NCI-H82 (cell line): ENCODE measurements at regions not wholly inside any gene's neighbourhood (a gene's known extent, or its start where the extent isn't known, plus 50 kb on each side); places are given as distances from the start of the nearest gene placed in this dataset.

Experiments
- DNase-seq: peaks from one replicate; lab custom pipeline; 2025; lab: John Stamatoyannopoulos, UW

DNA sequence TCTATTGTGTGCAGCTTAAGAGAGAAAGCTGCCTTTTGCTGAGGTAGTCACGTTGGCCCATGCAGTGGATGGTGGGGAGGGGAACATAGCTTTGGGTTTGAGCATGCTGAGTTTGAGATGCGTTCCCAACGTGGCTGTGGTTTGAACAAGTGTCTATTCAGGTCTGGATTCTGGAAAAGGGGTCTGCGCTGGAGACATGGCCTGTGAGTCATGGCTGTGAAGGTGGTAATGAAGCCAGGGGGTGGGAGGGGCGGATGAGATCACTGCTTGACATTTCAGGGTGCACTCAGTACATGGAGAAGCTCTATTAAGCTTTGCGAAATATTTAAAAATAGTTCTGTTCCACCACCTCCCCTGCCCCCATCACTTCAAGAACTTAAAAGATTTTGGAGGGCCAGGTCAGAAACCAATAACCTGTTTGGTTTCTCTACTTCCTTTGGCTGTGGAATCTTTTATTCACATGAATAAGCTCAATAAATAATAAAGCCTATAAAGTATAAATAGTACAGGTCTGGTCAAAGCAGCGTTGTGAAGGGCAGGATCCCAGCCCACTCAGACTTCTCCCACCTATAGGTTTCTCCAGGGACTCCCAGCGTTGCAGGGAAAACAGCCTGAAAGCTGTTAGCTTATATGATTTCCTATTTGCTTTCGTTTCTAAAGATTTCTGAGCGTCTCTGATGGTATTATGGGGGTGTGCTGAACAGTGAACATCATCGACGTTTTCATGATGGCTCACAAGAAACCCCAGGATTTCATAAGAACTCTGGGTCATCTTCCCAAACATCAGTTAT, 189.9 kb downstream of the NSG2 start:
- DNase-seq = no peak

DNA sequence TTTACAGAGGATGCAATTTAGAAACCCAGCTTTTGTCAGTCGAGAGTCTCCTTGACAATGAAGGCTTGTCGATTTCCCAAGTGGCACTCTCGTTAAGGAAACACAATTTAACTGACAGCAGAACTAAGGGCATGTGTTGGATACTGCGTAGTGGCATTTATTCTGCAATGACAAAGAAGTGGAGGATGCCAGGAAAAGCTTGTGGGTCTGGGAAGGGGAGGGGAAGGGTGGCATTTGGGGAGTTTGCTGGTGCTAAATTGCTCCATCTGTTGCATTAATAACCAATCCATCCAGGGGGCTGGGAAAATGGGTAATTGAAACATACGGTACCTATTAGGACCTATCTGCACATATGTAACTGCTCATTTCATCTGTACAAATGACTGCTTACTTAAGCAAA, 190.6 kb downstream of the NSG2 start:
- DNase-seq = peak; percentile 38

DNA sequence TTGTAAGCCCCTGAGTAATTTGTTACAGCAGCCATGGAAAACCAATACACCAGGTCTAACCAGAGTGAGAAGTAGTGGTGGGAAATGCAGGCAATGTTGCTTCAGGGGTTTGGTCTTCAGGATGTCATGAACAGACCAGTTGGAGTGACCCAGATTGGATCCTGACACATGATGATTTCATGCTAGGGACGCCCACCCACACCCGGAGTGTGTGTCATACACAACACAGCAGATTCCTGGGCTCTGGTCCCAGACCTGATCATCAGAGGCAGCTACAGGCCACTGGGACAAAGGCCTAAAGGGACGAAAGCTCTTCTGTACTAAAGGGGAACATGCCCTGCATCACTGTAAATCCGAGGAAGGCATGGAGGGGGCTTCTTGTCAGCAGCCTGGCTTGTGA, 194.2 kb downstream of the NSG2 start:
- DNase-seq = no peak

DNA sequence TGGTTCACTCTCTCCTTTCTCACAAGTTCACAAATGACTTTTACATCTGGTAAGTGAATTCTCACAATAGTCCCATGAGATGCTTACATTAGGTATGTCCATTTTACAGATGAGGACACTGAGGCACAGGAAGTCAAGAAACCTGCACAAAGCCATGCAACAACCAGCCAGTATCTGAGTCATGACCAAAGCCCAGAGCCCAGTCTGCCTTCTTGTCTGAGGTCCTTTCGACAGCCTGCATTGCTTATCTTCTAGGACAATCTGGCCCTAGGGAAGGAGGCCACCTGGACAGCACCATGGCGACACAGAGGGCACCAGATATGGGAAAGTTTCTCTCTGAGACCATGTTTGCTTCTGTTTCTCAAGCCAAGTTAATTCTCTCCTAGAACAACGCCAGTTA, 197.1 kb downstream of the NSG2 start:
- no peak for DNase-seq

DNA sequence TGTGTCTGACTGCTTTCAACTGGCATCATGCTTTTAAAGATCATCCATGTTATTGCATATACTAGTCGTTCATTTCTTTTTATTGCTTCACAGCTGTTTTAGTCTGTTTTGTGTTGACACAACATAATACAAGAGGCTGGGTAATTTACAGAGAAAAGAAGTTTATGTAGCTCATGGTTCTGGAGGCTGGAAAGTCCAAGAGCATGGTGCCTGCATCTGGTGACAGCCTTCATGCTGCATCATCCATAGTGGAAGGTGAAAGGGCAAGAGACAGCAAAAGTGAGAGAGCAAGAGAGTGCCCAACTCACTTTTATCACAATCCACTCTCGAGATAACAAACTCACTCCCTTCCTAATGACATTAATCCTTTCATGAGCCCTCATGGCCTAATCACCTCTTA, 198.4 kb downstream of the NSG2 start:
- DNase-seq = peak; percentile 50

DNA sequence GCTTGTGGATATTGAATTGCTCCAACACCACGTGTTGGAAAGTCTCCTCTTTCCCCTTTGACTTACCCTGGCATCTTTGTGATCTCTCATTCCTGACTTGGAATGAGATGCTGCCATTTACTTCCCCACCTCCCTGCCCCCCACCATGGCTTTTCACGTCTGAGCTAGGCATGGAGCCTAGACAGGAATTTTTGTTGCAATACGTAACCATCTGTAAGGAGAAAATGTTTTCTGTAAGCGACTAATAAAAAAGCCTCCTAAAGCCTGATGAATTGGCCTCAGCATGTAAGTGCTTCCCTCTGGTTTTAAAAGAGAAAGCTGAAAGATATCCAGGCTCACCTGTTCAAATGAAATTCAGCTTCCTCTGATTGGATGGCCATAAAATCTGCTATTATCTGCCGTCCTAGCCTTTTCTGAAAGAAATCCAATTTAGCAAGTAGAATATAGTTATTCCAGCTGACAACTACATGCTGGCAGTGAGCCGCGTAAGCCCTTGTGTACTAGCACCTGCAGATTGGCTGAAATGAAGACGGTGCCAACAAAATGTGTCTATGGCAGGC, 200.1 kb downstream of the NSG2 start:
- DNase-seq = peak; percentile 86

DNA sequence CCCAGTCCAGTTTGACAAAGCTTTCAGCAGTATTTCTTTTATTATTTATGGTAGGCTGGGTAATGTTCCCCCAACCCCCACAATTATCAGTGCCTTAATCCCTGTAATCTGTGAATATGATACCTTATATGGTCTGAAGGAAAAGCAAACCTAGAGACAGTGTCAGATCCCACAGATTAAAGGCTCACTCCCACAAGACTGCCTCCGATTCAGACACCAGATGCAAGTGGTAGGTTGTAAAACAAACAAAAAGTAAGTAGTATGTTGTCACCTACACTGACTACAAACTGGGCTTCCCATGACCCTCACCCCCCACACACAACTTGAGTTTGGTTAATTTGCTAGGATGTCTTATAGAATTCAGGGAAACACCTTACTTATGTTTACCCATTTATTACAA, 201.2 kb downstream of the NSG2 start:
- DNase-seq = peak; percentile 90

DNA sequence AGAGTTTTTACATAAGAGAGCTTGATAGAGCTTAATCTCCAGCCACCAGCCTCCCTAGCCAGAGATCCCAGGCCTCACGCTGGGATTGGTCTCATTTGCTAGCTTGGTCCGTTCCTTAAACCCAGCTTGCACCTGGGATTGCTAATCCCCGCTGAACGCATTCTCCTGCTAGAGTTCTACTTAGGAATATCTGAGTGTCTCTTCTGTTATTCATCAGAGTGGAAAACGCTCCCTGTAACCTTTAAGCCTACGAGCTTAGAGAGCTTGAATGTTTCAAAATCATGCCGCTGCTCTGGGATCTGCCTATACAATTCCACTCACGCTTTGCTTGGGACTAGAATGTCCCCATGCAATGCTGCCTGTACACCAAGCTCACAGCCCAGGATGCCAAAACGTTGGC, 201.8 kb downstream of the NSG2 start:
- peak; percentile 87 for DNase-seq

DNA sequence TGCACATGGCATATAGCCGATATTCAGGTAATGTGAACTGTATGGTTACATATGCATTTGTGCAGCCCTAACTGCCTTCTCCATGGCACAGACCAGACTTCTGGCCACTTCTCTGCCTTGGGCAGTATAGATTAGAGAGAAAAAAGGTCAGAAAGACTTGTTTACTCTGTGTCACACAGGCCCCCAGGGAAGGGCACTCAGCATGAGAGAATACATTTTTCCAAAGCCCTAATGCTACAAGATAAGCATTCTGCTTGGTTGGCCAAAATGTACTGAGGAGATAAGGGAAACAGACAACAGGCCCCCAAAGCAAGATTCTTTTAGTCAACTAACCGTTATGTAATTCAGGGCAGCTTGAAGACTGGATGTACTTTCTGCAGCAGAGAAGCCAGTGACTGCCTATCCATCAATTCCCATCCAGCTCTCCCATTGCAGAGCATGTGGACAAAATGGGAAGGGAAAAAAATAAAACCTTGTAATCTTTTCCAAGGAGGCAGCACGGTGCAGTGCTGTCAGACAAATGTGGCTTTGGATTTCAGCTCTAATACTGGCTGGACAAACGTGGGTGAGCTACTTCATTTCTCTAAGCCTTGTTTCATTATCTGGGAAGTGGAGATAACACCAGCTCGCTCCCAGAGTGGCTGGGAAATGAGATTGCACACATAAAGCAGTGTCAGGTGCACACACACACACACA, 205.9 kb downstream of the NSG2 start:
- DNase-seq = peak; percentile 19

DNA sequence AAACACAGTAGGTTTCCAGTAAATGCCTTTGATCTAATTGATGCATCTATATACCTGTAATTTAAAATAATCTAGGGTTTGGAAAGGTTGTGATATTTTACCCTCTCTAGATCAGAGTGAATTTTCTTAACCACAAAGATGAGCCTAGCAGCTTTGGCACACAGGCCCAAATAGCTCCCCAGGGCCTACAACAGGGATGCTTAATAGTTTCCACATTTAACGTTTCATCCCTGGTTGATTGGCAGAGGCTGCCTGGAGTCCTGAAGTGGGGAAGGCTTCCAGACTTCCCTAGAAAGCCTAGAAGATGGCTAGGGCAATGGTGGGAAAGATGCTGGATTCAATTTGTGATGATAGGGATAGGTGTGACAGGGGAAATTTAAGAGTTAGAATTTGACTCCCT, 206.6 kb downstream of the NSG2 start:
- no peak for DNase-seq

DNA sequence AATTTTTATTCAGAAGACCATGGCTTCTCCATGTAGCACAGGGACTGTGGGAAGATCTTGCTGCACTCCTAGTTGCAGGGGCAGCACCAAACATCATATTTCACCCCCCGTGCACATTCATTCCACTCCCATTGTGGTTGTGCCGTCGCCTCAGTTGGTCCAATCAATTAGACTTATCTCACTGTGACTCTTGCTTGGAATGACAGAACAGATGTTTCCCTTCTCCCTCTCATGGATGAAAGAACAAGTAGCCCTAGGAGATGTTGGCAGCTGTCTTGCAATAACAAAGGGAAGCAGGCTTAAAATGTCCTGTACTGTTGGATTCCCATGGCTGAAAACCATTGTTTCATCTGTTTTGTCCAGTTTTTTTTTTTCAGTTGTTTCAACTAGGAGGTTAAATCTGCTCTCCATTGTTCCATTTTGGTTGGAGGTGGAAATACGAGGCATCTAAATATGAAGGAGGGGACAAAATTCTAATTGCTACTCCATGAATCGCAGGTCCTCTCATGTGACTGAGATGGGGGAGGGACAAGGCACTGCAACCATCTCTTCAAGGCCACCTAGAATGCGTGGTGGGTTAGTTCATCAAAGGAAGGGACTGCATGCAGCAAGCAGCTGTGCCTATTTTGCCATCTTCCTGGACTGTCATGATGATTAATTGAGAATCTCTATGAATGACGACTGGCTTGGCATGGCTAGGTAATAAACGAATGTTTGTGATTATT, 214.4 kb downstream of the NSG2 start:
- DNase-seq = no peak

DNA sequence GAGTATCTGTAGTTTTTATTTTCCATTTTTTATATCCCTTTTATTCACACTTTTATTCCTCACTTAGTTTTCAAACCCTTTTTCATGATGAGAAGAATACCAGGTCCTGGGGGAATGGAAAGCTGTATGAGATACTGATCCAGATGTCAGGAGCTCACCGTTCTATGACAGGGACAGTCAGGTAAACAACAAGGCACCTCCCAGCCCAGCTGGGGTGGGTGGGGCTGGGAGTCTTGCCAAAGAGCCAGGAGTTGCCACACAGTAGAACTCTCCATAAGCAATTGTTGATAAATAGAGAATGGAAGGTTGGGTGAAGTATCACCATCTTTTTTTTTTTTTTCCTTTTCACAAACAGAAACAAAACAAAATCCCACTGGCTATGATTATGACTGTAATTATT, 225.8 kb downstream of the NSG2 start:
- peak; percentile 36 for DNase-seq

DNA sequence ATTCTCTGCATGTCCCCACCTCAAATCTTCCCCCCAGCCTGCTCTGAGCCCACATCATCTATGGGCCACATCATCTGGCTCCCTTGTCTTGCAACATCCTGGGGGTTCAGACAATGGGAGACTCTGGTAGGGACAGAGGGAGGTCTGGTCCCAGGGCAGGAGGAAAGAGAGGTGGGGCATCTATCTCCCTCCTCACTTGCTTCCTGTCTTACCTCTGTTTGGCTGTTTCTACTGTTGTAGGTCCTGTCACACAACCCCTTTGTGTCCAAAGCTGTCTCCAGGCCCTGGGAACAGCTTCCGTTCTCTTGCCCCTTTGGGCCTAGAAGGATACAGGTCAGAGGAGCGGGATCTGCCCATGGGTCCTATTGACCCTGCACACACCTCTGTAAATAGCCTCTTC, 227.2 kb downstream of the NSG2 start:
- DNase-seq = no peak

DNA sequence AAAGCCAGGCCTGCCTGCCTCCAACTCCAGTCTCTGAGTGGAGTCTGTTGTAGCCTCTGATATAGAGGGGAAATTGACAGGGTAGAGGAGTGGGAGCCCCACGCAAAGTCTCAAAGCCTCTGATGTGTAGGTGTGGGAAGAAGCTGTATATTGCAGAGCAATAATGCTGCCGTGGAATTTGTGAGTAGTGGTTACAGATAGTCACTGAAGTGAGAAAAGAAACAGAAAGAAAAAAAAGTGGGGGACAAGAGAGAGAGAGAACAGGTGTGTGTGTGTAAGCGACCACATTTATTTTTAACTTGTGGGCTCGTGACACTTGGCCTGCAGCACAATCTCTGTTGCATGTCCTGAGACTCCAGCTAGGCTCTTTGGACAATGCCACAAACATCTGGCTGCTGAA, 227.8 kb downstream of the NSG2 start:
- no peak for DNase-seq

DNA sequence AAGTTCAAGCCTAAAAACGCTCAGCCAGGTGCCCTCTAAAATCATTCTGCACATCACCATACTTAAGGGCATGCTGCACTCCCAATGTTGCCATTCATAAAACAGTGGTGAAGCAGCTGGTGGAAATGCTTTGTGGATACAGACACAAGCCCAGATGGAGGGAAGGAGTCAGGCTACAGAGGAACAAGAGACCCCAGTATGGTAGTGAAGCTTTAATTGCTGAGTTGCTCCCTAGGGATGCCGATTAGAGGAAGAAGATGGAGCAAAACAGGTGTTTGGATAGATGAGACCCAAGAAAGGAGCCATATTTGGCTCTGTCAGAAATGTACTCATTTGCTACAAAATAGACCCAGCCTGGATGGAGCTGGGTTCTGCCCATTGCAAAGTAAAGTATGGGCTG, 230.5 kb downstream of the NSG2 start:
- DNase-seq = no peak

DNA sequence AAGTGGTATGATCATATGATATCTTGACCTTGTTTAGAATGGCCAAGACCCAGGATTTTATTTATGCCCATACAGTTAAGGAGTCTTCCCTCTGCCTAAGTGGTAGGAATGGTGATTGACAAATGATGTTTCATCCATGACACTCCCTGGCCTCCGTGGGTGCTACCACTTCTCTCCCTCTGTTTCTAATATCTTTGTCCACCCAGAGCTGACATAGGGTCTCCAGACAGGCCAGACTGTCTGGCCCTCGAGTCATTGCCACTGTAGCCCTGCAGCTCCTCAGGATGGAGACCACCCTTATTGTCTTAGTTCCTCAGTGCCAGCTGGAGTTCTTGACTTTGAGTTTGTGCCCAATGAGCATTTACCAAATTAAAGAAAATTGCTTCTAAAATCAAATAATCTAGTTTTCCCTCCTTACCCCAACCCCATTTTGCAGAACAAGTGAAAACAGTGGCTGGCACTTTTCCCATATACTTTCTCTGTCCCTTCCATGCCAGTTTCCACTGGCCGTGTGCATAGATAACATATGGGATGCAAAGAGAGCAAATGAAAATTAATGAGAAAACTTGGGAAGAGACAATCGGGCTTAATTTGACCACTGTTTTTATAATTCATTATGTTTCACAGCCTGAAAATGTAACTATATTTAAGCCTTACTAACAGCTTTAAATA, 235.7 kb downstream of the NSG2 start:
- no peak for DNase-seq

DNA sequence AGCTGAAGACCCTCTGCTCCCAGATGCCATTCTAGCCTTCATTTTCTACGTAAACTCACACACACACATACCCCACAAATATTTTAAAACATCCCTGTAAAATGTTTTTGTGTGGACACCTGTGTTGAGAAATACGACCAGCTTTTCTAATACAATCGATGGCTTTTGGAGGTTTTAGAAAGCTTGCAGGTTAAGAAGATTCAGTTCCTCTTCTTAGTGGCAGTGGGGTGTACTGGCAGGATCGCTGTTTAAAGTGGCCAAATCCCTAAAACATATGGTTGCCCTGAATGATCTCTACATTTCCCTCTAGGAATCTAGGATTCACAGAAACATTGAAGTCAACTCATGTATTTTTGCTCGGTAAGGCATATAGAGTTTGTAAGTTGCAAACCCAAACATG, 236.3 kb downstream of the NSG2 start:
- DNase-seq = peak; percentile 4

DNA sequence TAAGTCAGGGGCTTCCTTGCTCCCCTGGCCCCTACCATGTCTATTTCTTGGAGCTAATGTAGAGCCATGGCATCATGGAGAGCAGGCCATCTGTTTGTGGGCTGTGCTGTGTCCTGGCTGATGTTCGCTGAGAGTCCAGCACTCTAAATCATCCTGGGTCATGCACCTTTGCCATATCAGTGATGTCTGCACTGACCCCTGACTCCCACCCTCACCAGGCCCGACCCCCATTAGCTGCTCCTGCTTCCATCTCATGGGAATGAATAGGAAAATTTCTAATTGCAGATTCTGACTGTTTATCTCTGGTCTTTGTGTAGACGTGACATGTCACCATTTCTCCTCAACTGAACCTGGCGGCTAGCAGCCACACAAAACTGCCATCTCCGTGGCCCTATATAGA, 236.9 kb downstream of the NSG2 start:
- DNase-seq = no peak

DNA sequence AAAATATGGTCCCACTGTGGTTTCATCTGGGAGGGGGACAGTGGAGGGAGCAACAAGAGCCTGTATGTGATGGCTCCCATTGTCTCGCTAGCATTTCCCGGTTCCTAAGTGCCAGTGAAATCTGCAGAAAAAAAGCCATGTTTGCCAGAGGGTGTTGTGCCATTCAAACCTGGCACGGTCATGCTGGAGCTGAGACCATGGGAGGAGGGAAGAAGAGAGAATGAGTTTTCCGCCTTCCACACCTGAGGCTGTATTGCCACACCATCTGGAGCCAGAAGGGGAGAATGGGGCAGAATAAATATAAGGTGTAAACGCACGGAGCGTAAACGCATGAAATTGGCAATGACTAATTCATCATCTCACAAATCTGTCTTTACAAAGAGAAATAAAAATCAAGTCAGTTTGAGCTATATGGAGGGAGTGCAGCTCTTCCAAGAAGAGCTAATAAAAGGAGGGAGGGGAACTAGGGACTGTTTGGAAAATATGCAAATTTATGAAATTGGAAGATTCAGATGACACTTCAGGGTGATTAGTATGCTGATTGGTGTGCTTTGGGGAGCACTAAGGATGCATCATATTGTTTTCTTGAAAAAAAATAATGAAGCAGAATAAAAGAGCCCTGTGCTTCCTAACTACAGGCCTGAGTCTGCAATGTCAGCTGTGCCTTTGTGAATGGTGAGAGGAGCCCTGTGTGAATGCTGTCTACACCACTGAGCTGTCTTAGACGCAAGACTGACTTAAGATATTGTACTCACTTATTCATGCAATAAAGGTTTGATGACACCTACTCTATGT, 237.9 kb downstream of the NSG2 start:
- DNase-seq = no peak

DNA sequence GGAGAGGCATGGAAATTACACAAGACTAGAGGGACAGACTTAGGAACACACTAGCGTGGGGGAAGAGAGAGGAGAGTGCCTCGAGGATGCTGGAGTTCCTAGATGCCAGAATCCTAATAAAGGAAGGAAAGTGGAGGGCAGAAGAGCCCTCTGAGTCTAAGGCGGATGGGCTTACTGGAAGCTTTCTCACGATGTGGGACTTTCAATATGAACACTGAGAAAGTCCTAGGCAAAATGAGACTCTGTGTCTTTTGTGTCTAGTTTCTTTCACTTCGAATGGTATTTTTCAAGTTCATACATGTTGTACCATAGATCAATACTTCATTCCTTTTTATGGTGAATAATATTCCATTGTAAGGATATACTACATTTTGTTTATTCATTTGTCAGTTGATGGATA, 239.4 kb downstream of the NSG2 start:
- no peak for DNase-seq

DNA sequence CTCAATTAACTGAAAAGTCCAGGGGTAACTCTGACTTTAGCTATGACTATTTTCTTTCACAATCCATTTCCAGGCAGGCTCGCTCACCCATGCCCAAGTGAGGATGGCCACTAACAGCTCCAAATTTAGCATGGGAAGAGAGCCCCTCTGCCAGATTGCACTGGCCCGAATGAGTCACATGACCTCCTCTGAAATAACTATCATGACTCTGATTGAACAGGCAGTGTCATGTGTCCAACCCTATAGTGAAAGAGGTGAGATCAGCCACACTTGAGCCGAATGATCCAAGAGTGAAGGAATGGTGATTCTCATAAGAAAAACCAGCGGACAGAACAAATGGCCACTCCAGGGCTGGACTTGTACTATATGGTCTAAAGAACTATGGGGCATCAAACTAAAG, 242.3 kb downstream of the NSG2 start:
- DNase-seq = no peak
